NCI-H2171 (cell line): ENCODE measurements at regions not wholly inside any gene's neighbourhood (a gene's known extent, or its start where the extent isn't known, plus 50 kb on each side); places are given as distances from the start of the nearest gene placed in this dataset.
"Not testable (repeated sequence)": the region's sequence is repeated elsewhere in the genome, so short reads cannot be mapped to it uniquely, and the experiment has no call there.

ENCODE experiments used
- DNase-seq: peaks from one replicate; lab custom pipeline; 2025; lab: John Stamatoyannopoulos, UW

- DNase-seq = no peak
Measured at GRCh38 chr17:31798205-31798724, 60.8 kb downstream of the COPRS start.

- DNase-seq = not testable (repeated sequence)
Measured at GRCh38 chr17:31795941-31796340, 63.1 kb downstream of the COPRS start.

GRCh38 chr17:31794111-31794510, 64.9 kb downstream of the COPRS start:
- no peak for DNase-seq

GRCh38 chr17:31793634-31794033, 65.4 kb downstream of the COPRS start:
- not testable (repeated sequence) for DNase-seq

GRCh38 chr17:31792007-31792585, 66.9 kb downstream of the COPRS start:
- DNase-seq = no peak

- no peak for DNase-seq
Measured at GRCh38 chr17:31789707-31790505, 69.1 kb downstream of the COPRS start.

GRCh38 chr17:31788956-31789355, 70.1 kb downstream of the COPRS start:
- DNase-seq = no peak

- no peak for DNase-seq
Measured at GRCh38 chr17:31788571-31788946, 70.5 kb downstream of the COPRS start.

- DNase-seq = no peak
Measured at GRCh38 chr17:31787857-31788570, 71.0 kb downstream of the COPRS start.

GRCh38 chr17:31786796-31787481, 72.1 kb downstream of the COPRS start:
- no peak for DNase-seq

- DNase-seq = no peak
Measured at GRCh38 chr17:31780483-31780882, 78.6 kb downstream of the COPRS start.

- DNase-seq = no peak
Measured at GRCh38 chr17:31778523-31778922, 80.5 kb downstream of the COPRS start.

- DNase-seq = not testable (repeated sequence)
Measured at GRCh38 chr17:31771328-31771727, 87.7 kb downstream of the COPRS start.

- DNase-seq = not testable (repeated sequence)
Measured at GRCh38 chr17:31770501-31770900, 88.5 kb downstream of the COPRS start.

- DNase-seq = not testable (repeated sequence)
Measured at GRCh38 chr17:31761836-31762510, 97.1 kb downstream of the COPRS start.

GRCh38 chr17:31758646-31759045, 100.4 kb downstream of the COPRS start:
- no peak for DNase-seq

- DNase-seq = no peak
Measured at GRCh38 chr17:31757097-31757496, 101.9 kb downstream of the COPRS start.

GRCh38 chr17:31754239-31754945, 104.7 kb downstream of the COPRS start:
- DNase-seq = no peak

GRCh38 chr17:31753011-31753410, 106.0 kb downstream of the COPRS start:
- no peak for DNase-seq

GRCh38 chr17:31752584-31752983, 106.5 kb downstream of the COPRS start:
- no peak for DNase-seq

- no peak for DNase-seq
Measured at GRCh38 chr17:31750578-31750977, 108.5 kb downstream of the COPRS start.
